ENCODE measurements at regions not wholly inside any gene's neighbourhood (a gene's known extent, or its start where the extent isn't known, plus 50 kb on each side); places are given as distances from the start of the nearest gene placed in this dataset.

- H3K4me1 ChIP-seq (replicated peaks in 1 of 2), result no peaks in the 10 kb centered on the region
- no peaks in the 10 kb centered on the region for H3K36me3 ChIP-seq (replicated peaks in 1 of 2)
- 79 to 86% (median 83%) methylated on average over 3 of the region's 3 CpGs for WGBS, 4 donors
- intact Hi-C loops (cut with DNase I), result no loop called here
- TF ChIP-seq POLR2A (IDR thresholded peaks at IDR 0.05) (no peak), CTCF (IDR thresholded peaks at IDR 0.05) (no peak)
- no peak overlapping the region for H3K27ac ChIP-seq
- H3K9me3 ChIP-seq (replicated peaks in 1 of 3), result peaks cover 0 to 6% (median 0%) of the 10 kb centered on the region in 3 donors
- no peak overlapping the region for H3K4me3 ChIP-seq
- no peaks in the 10 kb centered on the region for H3K27me3 ChIP-seq
- no peak for DNase-seq
Observed at GRCh38 chr6:68279793-68280557, 355.1 kb upstream of the ADGRB3 start.

DNA sequence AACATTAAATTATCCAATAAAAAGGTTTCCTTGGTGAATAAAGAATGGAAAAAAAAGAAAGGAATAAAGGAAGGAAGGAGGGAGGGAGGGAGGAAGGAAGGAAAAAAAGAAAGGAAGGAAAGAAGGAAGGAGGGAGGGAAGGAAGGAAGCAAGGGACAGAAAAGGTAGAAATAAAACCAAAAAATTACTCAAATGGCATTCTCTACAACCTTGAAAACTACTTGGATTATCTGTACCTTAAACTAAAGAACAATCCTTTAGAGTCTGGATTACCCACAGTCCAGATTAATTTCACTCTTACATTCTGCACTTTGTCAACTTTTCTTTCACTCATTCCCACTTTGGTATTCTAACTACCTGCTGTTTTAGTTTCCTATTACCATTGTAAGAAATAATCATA, 361.8 kb upstream of the ADGRB3 start:
- no peaks in the 10 kb centered on the region for H3K27me3 ChIP-seq
- H3K4me3 ChIP-seq, result no peak overlapping the region
- DNase-seq, result no peak
- H3K4me1 ChIP-seq (replicated peaks in 1 of 2), result no peaks in the 10 kb centered on the region
- no peak for TF ChIP-seq POLR2A (IDR thresholded peaks at IDR 0.05)
- TF ChIP-seq CTCF (IDR thresholded peaks at IDR 0.05), result no peak
- intact Hi-C loops (cut with DNase I), result no loop called here
- no peaks in the 10 kb centered on the region for H3K36me3 ChIP-seq (replicated peaks in 1 of 2)
- H3K9me3 ChIP-seq (replicated peaks in 1 of 3), result no peaks in the 10 kb centered on the region
- H3K27ac ChIP-seq, result no peak overlapping the region

DNA sequence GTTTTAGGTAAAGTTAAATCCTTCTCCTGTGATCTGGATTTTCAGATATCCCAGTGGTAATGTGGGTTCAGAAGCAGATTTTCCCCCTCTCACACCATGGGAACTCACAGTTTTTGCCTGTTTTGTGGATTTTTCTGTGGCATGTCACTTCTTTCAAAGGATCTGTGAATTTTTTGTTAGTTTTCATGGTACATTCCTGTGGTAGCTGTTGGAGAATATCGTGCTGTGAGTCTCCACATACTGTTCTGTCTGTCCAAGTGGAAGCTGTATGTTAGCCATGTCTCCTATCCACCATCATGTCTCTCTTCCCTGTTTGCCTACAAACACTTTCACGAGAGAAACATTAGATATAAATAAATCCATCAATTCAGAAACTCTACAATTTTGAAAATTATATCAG, 378.7 kb upstream of the ADGRB3 start:
- no peak for TF ChIP-seq POLR2A (IDR thresholded peaks at IDR 0.05)
- no peak for TF ChIP-seq CTCF (IDR thresholded peaks at IDR 0.05)
- no peaks in the 10 kb centered on the region for H3K27me3 ChIP-seq
- DNase-seq, result no peak
- H3K9me3 ChIP-seq (replicated peaks in 1 of 3), result no peaks in the 10 kb centered on the region
- 35 to 77% (median 50%) methylated on average over 2 of the region's 2 CpGs for WGBS, 4 donors
- intact Hi-C loops (cut with DNase I), result no loop called here
- no peak overlapping the region for H3K27ac ChIP-seq
- H3K4me3 ChIP-seq, result no peak overlapping the region
- no peaks in the 10 kb centered on the region for H3K4me1 ChIP-seq (replicated peaks in 1 of 2)
- H3K36me3 ChIP-seq (replicated peaks in 1 of 2), result no peaks in the 10 kb centered on the region

- Histone ChIP-seq H3K4me1 (replicated peaks in 1 of 2) (no peaks in the 10 kb centered on the region), H3K4me3 (no peak overlapping the region), H3K9me3 (replicated peaks in 1 of 3) (no peaks in the 10 kb centered on the region), H3K27ac (no peak overlapping the region), H3K27me3 (no peaks in the 10 kb centered on the region), H3K36me3 (replicated peaks in 1 of 2) (no peaks in the 10 kb centered on the region)
- intact Hi-C loops (cut with DNase I), result no loop called here
- no peak for DNase-seq
- WGBS, 4 donors, result 62 to 80% (median 70%) methylated on average over 2 of the region's 2 CpGs
- no peak for TF ChIP-seq CTCF (IDR thresholded peaks at IDR 0.05)
- TF ChIP-seq POLR2A (IDR thresholded peaks at IDR 0.05), result no peak
Observed at GRCh38 chr6:68252632-68253031, 382.4 kb upstream of the ADGRB3 start.
